DND-41 (cell line): ENCODE measurements at regions not wholly inside any gene's neighbourhood (a gene's known extent, or its start where the extent isn't known, plus 50 kb on each side); places are given as distances from the start of the nearest gene placed in this dataset.

ENCODE experiments used
- EZH2 ChIP-seq: IDR thresholded peaks from 3 replicates; pipeline ENCODE4 v1.6.1; 2012; ENCODE audit warnings: borderline replicate concordance, low read depth, mild to moderate bottlenecking, moderate library complexity, low read length, inconsistent platforms; ENCODE audit not compliant: severe bottlenecking
- TF ChIP-seq, protein P1 (sequence below): IDR thresholded peaks from 2 replicates; pipeline ENCODE4 v1.5.1; 2012; ENCODE audit warnings: borderline replicate concordance, low read length, moderate library complexity, mild to moderate bottlenecking; ENCODE audit not compliant: poor library complexity, severe bottlenecking; ENCODE audit errors: extremely low read depth

DNA sequence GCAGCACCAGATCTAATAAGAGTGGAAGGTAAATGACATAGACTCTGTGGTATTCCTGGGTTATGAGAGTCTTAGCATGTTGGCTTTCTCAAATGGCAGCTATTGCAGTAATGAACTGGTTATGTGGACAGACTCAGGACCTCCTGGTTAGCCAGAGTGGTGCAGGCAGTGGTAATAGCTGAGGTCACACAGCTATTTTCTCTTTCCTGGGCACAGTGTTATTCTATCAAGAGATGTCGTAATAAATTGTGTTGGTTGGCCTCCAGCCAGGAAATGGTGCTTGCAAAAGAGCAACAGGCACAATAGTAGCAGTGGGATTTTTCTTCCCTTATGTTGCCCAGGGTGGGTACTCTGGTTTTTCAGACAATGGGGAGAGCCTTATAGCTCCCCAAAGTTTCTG, 279.2 kb upstream of the FGF16 start:
- TF ChIP-seq, protein P1, sequence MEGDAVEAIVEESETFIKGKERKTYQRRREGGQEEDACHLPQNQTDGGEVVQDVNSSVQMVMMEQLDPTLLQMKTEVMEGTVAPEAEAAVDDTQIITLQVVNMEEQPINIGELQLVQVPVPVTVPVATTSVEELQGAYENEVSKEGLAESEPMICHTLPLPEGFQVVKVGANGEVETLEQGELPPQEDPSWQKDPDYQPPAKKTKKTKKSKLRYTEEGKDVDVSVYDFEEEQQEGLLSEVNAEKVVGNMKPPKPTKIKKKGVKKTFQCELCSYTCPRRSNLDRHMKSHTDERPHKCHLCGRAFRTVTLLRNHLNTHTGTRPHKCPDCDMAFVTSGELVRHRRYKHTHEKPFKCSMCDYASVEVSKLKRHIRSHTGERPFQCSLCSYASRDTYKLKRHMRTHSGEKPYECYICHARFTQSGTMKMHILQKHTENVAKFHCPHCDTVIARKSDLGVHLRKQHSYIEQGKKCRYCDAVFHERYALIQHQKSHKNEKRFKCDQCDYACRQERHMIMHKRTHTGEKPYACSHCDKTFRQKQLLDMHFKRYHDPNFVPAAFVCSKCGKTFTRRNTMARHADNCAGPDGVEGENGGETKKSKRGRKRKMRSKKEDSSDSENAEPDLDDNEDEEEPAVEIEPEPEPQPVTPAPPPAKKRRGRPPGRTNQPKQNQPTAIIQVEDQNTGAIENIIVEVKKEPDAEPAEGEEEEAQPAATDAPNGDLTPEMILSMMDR = no peak
- no peak for TF ChIP-seq EZH2
